Neural cell (in vitro differentiated cells): ENCODE measurements at regions not wholly inside any gene's neighbourhood (a gene's known extent, or its start where the extent isn't known, plus 50 kb on each side); places are given as distances from the start of the nearest gene placed in this dataset.

Experiments used
- H2AFZ ChIP-seq: fragments of 200-600, 300-800 bp; sonication (generic), shearing (Covaris generic); 2 replicates; pipeline ENCODE4 v1.6.0; 2014; ENCODE audit warnings: low read depth, mild to moderate bottlenecking, antibody characterized with exemption, low read length, moderate library complexity
- H3F3A ChIP-seq: fragments of 200-600 bp; shearing (Covaris generic); 2 replicates; pipeline ENCODE4 v1.6.1; 2016; ENCODE audit warnings: mild to moderate bottlenecking, moderate library complexity, mixed read lengths, antibody characterized with exemption, low read length; ENCODE audit not compliant: insufficient read depth, poor library complexity, severe bottlenecking
- H3K27ac ChIP-seq: fragments of 200-600, 300-800 bp; sonication (generic), shearing (Covaris generic); 2 replicates; pipeline ENCODE4 v1.5.1; 2014; ENCODE audit warnings: mild to moderate bottlenecking, low read length, moderate library complexity
- H3K27me3 ChIP-seq: fragments of 300-800, 200-600 bp; sonication (generic), shearing (Covaris generic); 2 replicates; pipeline ENCODE4 v1.6.0; 2014; ENCODE audit warnings: mild to moderate bottlenecking, low read depth, low read length, moderate library complexity; ENCODE audit not compliant: insufficient read depth
- H3K36me3 ChIP-seq: fragments of 300-800, 200-600 bp; sonication (generic), shearing (Covaris generic); 2 replicates; pipeline ENCODE4 v1.5.1; 2014; ENCODE audit warnings: mild to moderate bottlenecking, antibody characterized with exemption, low read length, moderate library complexity; ENCODE audit not compliant: insufficient read depth
- H3K4me2 ChIP-seq: fragments of 300-800, 200-600 bp; sonication (generic), shearing (Covaris generic); 2 replicates; pipeline ENCODE4 v1.6.0; 2014; ENCODE audit warnings: mild to moderate bottlenecking, low read length
- H3K4me3 ChIP-seq: fragments of 300-800, 200-600 bp; sonication (generic), shearing (Covaris generic); 2 replicates; pipeline ENCODE4 v1.5.1; 2014; ENCODE audit warnings: mild to moderate bottlenecking, low read length, moderate library complexity
- H3K79me2 ChIP-seq: fragments of 200-600 bp; shearing (Covaris generic); replicated peaks from 2 replicates; pipeline ENCODE4 v1.6.0; 2014; ENCODE audit warnings: mild to moderate bottlenecking, low read length, moderate library complexity; ENCODE audit not compliant: insufficient read depth
- H3K9ac ChIP-seq: fragments of 300-800, 200-600 bp; sonication (generic), shearing (Covaris generic); 2 replicates; pipeline ENCODE4 v1.6.1; 2016; ENCODE audit warnings: mild to moderate bottlenecking, low read length, mixed read lengths
- H3K9me2 ChIP-seq: fragments of 200-600 bp; shearing (Covaris generic); 2 replicates; pipeline ENCODE4 v1.6.1; 2016; ENCODE audit warnings: mild to moderate bottlenecking, low read length, mixed read lengths; ENCODE audit not compliant: insufficient read depth
- H3K9me3 ChIP-seq: fragments of 200-600, 300-800 bp; sonication (generic), shearing (Covaris generic); 2 replicates; pipeline ENCODE4 v1.6.1; 2016; ENCODE audit warnings: mild to moderate bottlenecking, mixed run types, low read length, moderate library complexity, mixed read lengths
- H4K20me1 ChIP-seq: fragments of 200-600 bp; shearing (Covaris generic); 2 replicates; pipeline ENCODE4 v1.6.1; 2016; ENCODE audit warnings: mild to moderate bottlenecking, mixed run types; ENCODE audit not compliant: insufficient read depth
- EP300 ChIP-seq: fragments of 450-650 bp; conservative IDR thresholded peaks from 2 replicates; pipeline ENCODE4 v1.6.1; 2014; ENCODE audit warnings: antibody characterized with exemption, mild to moderate bottlenecking, moderate library complexity; ENCODE audit not compliant: poor library complexity, severe bottlenecking
- EZH2 ChIP-seq: fragments of 200-600, 300-800 bp; shearing (Covaris generic), sonication (generic); IDR thresholded peaks from 2 replicates; pipeline ENCODE4 v1.6.1; 2014; ENCODE audit warnings: antibody characterized with exemption, low read length, borderline replicate concordance, mild to moderate bottlenecking; ENCODE audit not compliant: insufficient read depth, poor library complexity, severe bottlenecking
- MXI1 ChIP-seq: fragments of 450-650 bp; conservative IDR thresholded peaks from 2 replicates; pipeline ENCODE4 v1.6.1; 2014; ENCODE audit warnings: antibody characterized with exemption, mild to moderate bottlenecking; ENCODE audit not compliant: poor library complexity, severe bottlenecking
- POLR2AphosphoS5 ChIP-seq: IDR thresholded peaks from 2 replicates; pipeline ENCODE4 v1.6.1; 2012
- RAD21 ChIP-seq: fragments of 450-650 bp; conservative IDR thresholded peaks from 2 replicates; pipeline ENCODE4 v1.6.1; 2014; ENCODE audit warnings: antibody characterized with exemption, mild to moderate bottlenecking, moderate library complexity
- SMC3 ChIP-seq: fragments of 450-650 bp; conservative IDR thresholded peaks from 2 replicates; pipeline ENCODE4 v1.6.1; 2014; ENCODE audit warnings: antibody characterized with exemption, mild to moderate bottlenecking, moderate library complexity; ENCODE audit not compliant: poor library complexity
- TAF1 ChIP-seq: IDR thresholded peaks from 2 replicates; pipeline ENCODE4 v1.6.1; 2012; ENCODE audit warnings: low read depth
- TF ChIP-seq, protein P1 (sequence below): IDR thresholded peaks from 2 replicates; pipeline ENCODE4 v1.6.1; 2012; ENCODE audit warnings: borderline replicate concordance
- TF ChIP-seq, protein P2 (sequence below): fragments of 450-650 bp; IDR thresholded peaks from 2 replicates; pipeline ENCODE4 v1.5.1; 2014; ENCODE audit warnings: antibody characterized with exemption, mild to moderate bottlenecking, moderate library complexity; ENCODE audit not compliant: poor library complexity, severe bottlenecking

- H3K27me3 ChIP-seq: no peaks in the 10 kb centered on the region
- H2AFZ ChIP-seq: no peak overlapping the region
- H3F3A ChIP-seq: no peaks in the 10 kb centered on the region
- no peak overlapping the region for H3K4me3 ChIP-seq
- no peaks in the 10 kb centered on the region for H3K9me2 ChIP-seq
- no peak overlapping the region for H3K27ac ChIP-seq
- TF ChIP-seq EZH2: no peak
- no peaks in the 10 kb centered on the region for H4K20me1 ChIP-seq
- no peaks in the 10 kb centered on the region for H3K36me3 ChIP-seq
- no peaks in the 10 kb centered on the region for H3K79me2 ChIP-seq
- no peak overlapping the region for H3K9ac ChIP-seq
- H3K9me3 ChIP-seq: no peaks in the 10 kb centered on the region
- no peak overlapping the region for H3K4me2 ChIP-seq
Observed at GRCh38 chr9:119739476-119739875, 370.2 kb upstream of the BRINP1 start.

DNA sequence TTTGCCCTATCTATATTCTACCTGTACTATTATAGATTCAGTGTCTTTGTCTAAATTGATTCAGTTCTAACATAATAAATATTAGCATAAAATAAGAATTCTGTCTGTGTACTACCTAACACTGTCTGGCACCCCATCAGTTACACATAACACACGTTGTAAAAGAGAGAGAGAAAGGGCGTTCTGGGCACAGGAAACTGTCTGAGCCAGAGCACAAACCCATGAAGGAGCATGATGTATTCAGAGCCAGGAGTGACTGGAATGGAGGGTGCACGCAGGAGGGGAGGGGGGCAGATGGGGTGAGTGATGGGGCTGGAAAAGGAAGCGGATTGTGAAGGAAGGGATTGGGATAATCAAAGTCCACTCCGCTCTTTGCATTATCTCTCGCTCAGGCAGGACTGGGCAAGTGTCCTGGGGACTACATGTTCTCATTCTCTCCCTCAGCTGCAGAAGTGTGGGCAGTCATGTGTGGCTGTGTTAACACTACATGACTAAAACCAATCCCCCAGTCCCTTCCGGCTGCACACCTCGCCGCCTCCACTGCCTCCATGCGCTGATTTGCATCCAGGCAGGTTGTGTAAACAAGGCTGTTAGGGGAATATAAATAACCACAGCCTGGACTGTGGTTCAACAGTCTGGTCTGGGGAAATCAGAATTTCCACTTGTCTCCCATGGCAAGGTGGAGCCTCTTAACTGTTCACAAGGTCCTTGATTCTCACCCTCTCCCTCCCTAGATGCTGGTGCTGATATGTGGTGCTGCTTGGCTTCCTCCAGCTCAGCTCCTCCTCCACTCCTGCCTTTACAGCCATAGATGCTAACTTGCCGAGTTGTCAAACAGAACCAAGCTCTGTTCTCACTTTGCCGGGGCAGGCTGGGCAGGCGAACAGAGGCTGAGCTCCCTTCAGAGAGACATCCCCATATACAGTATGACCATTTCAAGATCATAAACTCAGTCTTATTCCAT, 367.5 kb upstream of the BRINP1 start:
- no peaks in the 10 kb centered on the region for H3K36me3 ChIP-seq
- H3K27me3 ChIP-seq: no peaks in the 10 kb centered on the region
- no peaks in the 10 kb centered on the region for H4K20me1 ChIP-seq
- H3F3A ChIP-seq: no peaks in the 10 kb centered on the region
- no peak overlapping the region for H3K9ac ChIP-seq
- H3K9me2 ChIP-seq: no peaks in the 10 kb centered on the region
- H3K9me3 ChIP-seq: no peaks in the 10 kb centered on the region
- H2AFZ ChIP-seq: no peak overlapping the region
- H3K4me3 ChIP-seq: no peak overlapping the region
- H3K4me2 ChIP-seq: no peak overlapping the region
- H3K27ac ChIP-seq: no peak overlapping the region
- no peaks in the 10 kb centered on the region for H3K79me2 ChIP-seq
- no peak for TF ChIP-seq MXI1
- TF ChIP-seq EZH2: no peak
- no peak for TF ChIP-seq TAF1
- no peak for TF ChIP-seq RAD21
- TF ChIP-seq, protein P1, sequence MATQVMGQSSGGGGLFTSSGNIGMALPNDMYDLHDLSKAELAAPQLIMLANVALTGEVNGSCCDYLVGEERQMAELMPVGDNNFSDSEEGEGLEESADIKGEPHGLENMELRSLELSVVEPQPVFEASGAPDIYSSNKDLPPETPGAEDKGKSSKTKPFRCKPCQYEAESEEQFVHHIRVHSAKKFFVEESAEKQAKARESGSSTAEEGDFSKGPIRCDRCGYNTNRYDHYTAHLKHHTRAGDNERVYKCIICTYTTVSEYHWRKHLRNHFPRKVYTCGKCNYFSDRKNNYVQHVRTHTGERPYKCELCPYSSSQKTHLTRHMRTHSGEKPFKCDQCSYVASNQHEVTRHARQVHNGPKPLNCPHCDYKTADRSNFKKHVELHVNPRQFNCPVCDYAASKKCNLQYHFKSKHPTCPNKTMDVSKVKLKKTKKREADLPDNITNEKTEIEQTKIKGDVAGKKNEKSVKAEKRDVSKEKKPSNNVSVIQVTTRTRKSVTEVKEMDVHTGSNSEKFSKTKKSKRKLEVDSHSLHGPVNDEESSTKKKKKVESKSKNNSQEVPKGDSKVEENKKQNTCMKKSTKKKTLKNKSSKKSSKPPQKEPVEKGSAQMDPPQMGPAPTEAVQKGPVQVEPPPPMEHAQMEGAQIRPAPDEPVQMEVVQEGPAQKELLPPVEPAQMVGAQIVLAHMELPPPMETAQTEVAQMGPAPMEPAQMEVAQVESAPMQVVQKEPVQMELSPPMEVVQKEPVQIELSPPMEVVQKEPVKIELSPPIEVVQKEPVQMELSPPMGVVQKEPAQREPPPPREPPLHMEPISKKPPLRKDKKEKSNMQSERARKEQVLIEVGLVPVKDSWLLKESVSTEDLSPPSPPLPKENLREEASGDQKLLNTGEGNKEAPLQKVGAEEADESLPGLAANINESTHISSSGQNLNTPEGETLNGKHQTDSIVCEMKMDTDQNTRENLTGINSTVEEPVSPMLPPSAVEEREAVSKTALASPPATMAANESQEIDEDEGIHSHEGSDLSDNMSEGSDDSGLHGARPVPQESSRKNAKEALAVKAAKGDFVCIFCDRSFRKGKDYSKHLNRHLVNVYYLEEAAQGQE: no peak
- TF ChIP-seq, protein P2, sequence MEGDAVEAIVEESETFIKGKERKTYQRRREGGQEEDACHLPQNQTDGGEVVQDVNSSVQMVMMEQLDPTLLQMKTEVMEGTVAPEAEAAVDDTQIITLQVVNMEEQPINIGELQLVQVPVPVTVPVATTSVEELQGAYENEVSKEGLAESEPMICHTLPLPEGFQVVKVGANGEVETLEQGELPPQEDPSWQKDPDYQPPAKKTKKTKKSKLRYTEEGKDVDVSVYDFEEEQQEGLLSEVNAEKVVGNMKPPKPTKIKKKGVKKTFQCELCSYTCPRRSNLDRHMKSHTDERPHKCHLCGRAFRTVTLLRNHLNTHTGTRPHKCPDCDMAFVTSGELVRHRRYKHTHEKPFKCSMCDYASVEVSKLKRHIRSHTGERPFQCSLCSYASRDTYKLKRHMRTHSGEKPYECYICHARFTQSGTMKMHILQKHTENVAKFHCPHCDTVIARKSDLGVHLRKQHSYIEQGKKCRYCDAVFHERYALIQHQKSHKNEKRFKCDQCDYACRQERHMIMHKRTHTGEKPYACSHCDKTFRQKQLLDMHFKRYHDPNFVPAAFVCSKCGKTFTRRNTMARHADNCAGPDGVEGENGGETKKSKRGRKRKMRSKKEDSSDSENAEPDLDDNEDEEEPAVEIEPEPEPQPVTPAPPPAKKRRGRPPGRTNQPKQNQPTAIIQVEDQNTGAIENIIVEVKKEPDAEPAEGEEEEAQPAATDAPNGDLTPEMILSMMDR: no peak
- TF ChIP-seq POLR2AphosphoS5: no peak
- no peak for TF ChIP-seq SMC3
- TF ChIP-seq EP300: no peak
